SK-N-SH (cell line): ENCODE measurements at regions not wholly inside any gene's neighbourhood (a gene's known extent, or its start where the extent isn't known, plus 50 kb on each side); places are given as distances from the start of the nearest gene placed in this dataset.

Experiments
- CTCF ChIA-PET: fragments of 300-600, 350-600 bp; formaldehyde crosslinking; extraction: SDS; loops from one replicate; lab custom pipeline; 2021; lab: Yijun Ruan, JAX
- POLR2A ChIA-PET: fragments of 350-600 bp; sonication (Branson Sonifier 250); formaldehyde crosslinking; extraction: SDS; loops from one replicate; lab custom pipeline; 2020; ENCODE audit warnings: antibody characterized with exemption, inconsistent platforms; lab: Yijun Ruan, JAX
- DNase-seq: peaks from one replicate; pipeline ENCODE4 v3.0.0; 2012
- H2AFZ ChIP-seq: fragments of 200-600 bp; sonication (generic); 2 replicates; pipeline ENCODE4 v1.8.1; 2016; ENCODE audit warnings: antibody characterized with exemption, mild to moderate bottlenecking, low read depth
- H3F3A ChIP-seq: fragments of 200-600 bp; sonication (generic); replicated peaks from 2 replicates; pipeline ENCODE3; 2016; ENCODE audit warnings: antibody characterized with exemption, mild to moderate bottlenecking; ENCODE audit not compliant: insufficient read depth
- H3K27ac ChIP-seq, 2 experiments: fragments of 200-500 bp in 1 of 2; fragments of 200-600 bp in 1 of 2; sonication (Bioruptor generic) in 1 of 2; sonication (generic), shearing (Covaris generic) in 1 of 2; 2 replicates each; pipeline versions ENCODE4 v1.5.1 to v1.6.1; 2014 to 2016; ENCODE audit warnings: low read depth in 2 of 2, inconsistent platforms in 1 of 2, low read length in 1 of 2, mild to moderate bottlenecking in 1 of 2, mixed read lengths in 1 of 2
- H3K27me3 ChIP-seq: fragments of 200-600 bp; sonication (generic), shearing (Covaris generic); 2 replicates; pipeline ENCODE4 v1.6.1; 2016; ENCODE audit warnings: mixed run types; ENCODE audit not compliant: insufficient read depth
- H3K36me3 ChIP-seq, 2 experiments: fragments of 200-500 bp in 1 of 2; fragments of 200-600 bp in 1 of 2; sonication (Bioruptor generic) in 1 of 2; sonication (generic) in 1 of 2; replicated peaks in 1 of 2; 2 replicates each; pipeline versions ENCODE3 to v1.5.1; 2014 to 2016; ENCODE audit warnings: low read length in 1 of 2, mild to moderate bottlenecking in 1 of 2; ENCODE audit not compliant: insufficient read depth in 2 of 2, control insufficient read depth in 1 of 2
- H3K4me1 ChIP-seq, 2 experiments: fragments of 200-500 bp in 1 of 2; fragments of 200-600 bp in 1 of 2; sonication (Bioruptor generic) in 1 of 2; sonication (generic), shearing (Covaris generic) in 1 of 2; 2 replicates each; pipeline versions ENCODE4 v1.5.1 to v1.6.1; 2014 to 2016; ENCODE audit warnings: low read depth in 1 of 2, low read length in 1 of 2, mixed run types in 1 of 2; ENCODE audit not compliant: insufficient read depth in 2 of 2, control insufficient read depth in 1 of 2
- H3K4me2 ChIP-seq: fragments of 200-600 bp; sonication (generic), shearing (Covaris generic); 2 replicates; pipeline ENCODE4 v1.6.1; 2017; ENCODE audit warnings: mixed run types
- H3K4me3 ChIP-seq, 2 experiments: fragments of 200-500 bp in 1 of 2; fragments of 200-600 bp in 1 of 2; sonication (Bioruptor generic) in 1 of 2; sonication (generic), shearing (Covaris generic) in 1 of 2; 2 replicates each; pipeline versions ENCODE4 v1.5.1 to v1.8.1; 2014 to 2016; ENCODE audit warnings: low read depth in 2 of 2, inconsistent platforms in 1 of 2, low read length in 1 of 2, mild to moderate bottlenecking in 1 of 2, mixed read lengths in 1 of 2, moderate library complexity in 1 of 2
- H3K79me2 ChIP-seq: fragments of 200-600 bp; sonication (generic); 2 replicates; pipeline ENCODE4 v1.8.1; 2017; ENCODE audit warnings: mild to moderate bottlenecking; ENCODE audit not compliant: insufficient read depth
- H3K9ac ChIP-seq: fragments of 200-600 bp; sonication (generic); 2 replicates; pipeline ENCODE4 v1.6.1; 2017; ENCODE audit warnings: mixed run types
- H3K9me2 ChIP-seq: fragments of 200-600 bp; sonication (generic); 2 replicates; pipeline ENCODE4 v1.6.1; 2017; ENCODE audit warnings: mixed run types
- H3K9me3 ChIP-seq: fragments of 200-600 bp; sonication (generic); 2 replicates; pipeline ENCODE4 v1.6.1; 2017; ENCODE audit warnings: mixed run types, mild to moderate bottlenecking, moderate library complexity
- H4K20me1 ChIP-seq: fragments of 200-600 bp; sonication (generic); 2 replicates; pipeline ENCODE4 v1.6.1; 2017; ENCODE audit warnings: mild to moderate bottlenecking, mixed run types; ENCODE audit not compliant: insufficient read depth
- CHD2 ChIP-seq: fragments of 150-350 bp; IDR thresholded peaks from 2 replicates; pipeline ENCODE4 v1.6.1; 2018; ENCODE audit warnings: low read length; ENCODE audit not compliant: partially characterized antibody
- GABPA ChIP-seq: IDR thresholded peaks from 2 replicates; pipeline ENCODE4 v1.4.0; 2012; ENCODE audit warnings: low read depth, mild to moderate bottlenecking
- IRF3 ChIP-seq: fragments of 150-350 bp; IDR thresholded peaks from 2 replicates; pipeline ENCODE4 v1.6.1; 2016; ENCODE audit warnings: mild to moderate bottlenecking, low read depth, low read length
- MAX ChIP-seq: IDR thresholded peaks from 2 replicates; pipeline ENCODE4 v1.4.0; 2012; ENCODE audit warnings: low read depth
- RCOR1 ChIP-seq: fragments of 150-350 bp; IDR thresholded peaks from 2 replicates; pipeline ENCODE4 v1.6.1; 2017; ENCODE audit warnings: antibody characterized with exemption, low read length
- RFX5 ChIP-seq: IDR thresholded peaks from 2 replicates; pipeline ENCODE4 v1.6.1; 2012; ENCODE audit warnings: mild to moderate bottlenecking, improper control_type of control experiment, low read length
- RXRA ChIP-seq: IDR thresholded peaks from 2 replicates; pipeline ENCODE4 v1.4.0; 2012; ENCODE audit warnings: low read depth, mild to moderate bottlenecking, borderline replicate concordance
- USF2 ChIP-seq: fragments of 150-350 bp; IDR thresholded peaks from 2 replicates; pipeline ENCODE4 v1.6.1; 2017; ENCODE audit warnings: antibody characterized with exemption, low read length, low read depth, borderline replicate concordance
- YY1 ChIP-seq: IDR thresholded peaks from 2 replicates; pipeline ENCODE4 v1.4.0; 2012; ENCODE audit warnings: low read depth, mild to moderate bottlenecking
- ZBTB33 ChIP-seq: IDR thresholded peaks from 2 replicates; pipeline ENCODE4 v1.4.0; 2012; ENCODE audit warnings: low read depth, borderline replicate concordance
- WGBS: methylation state at CpG from one replicate; pipeline ENCODE4 v1.1.6; 2017; ENCODE audit warnings: low lambda C conversion rate; 5-methylcytosine and 5-hydroxymethylcytosine counted together

GRCh38 chr13:40311356-40312101 is 354.9 kb downstream of the FOXO1 start (continued):
- TF ChIP-seq ZBTB33 (no peak), USF2 (no peak), RCOR1 (no peak), IRF3 (no peak), GABPA (no peak), CHD2 (no peak), MAX (no peak)

- no peak overlapping the region for H3K4me3 ChIP-seq
- no peaks in the 10 kb centered on the region for H3K27me3 ChIP-seq
- H3F3A ChIP-seq = no peaks in the 10 kb centered on the region
- no peaks in the 10 kb centered on the region; a peak in 1 of 4 replicates for H3K4me1 ChIP-seq
- no peaks in the 10 kb centered on the region for H3K9me3 ChIP-seq
- H4K20me1 ChIP-seq = no peaks in the 10 kb centered on the region
- TF ChIP-seq CHD2 = no peak
- TF ChIP-seq YY1 = no peak
- TF ChIP-seq RFX5 = no peak
- TF ChIP-seq RXRA = no peak
- H3K9ac ChIP-seq = no peak overlapping the region
- CTCF ChIA-PET = no interaction called here
- H3K79me2 ChIP-seq = no peaks in the 10 kb centered on the region
- no peak for DNase-seq
- no peaks in the 10 kb centered on the region for H3K9me2 ChIP-seq
- H3K36me3 ChIP-seq = no peaks in the 10 kb centered on the region
- WGBS = 76% methylated on average over 11 of the region's 12 CpGs
- no peak overlapping the region for H2AFZ ChIP-seq
- POLR2A ChIA-PET = no interaction called here
- no peak overlapping the region for H3K4me2 ChIP-seq
- H3K27ac ChIP-seq = no peak overlapping the region
Observed at GRCh38 chr13:40313269-40314200, 352.9 kb downstream of the FOXO1 start.
